ENCODE measurements at regions not wholly inside any gene's neighbourhood (a gene's known extent, or its start where the extent isn't known, plus 50 kb on each side); places are given as distances from the start of the nearest gene placed in this dataset.

DNA sequence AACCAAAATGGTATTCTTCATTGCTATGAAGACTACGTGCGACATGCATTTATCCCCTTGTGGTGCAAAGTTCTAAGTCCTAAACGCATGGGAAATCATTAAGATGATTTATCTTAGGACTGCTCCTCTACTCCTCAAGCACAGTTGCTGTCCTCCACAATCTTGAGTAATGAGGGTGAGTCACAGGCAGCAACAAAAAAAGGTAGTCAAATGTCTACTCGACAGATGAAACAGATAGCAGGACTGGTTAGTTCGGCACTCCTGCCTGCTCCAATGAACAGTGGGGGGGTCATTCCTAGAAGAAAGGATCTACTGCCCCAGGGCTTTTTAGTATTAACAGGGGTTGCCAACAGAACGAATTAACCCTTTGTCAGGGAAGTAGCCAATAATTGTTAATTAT lies 233.7 kb upstream of the FGF13 start:
- no peak for DNase-seq (ENCODE audit: low read depth, low spot score)
- in situ Hi-C loops (cut with HindIII; ENCODE audit: low sequenced_read_pairs), result no loop called here
- no peak overlapping the region for H3K4me3 ChIP-seq (ENCODE audit: low read depth, low read length)
- TF ChIP-seq CTCF (IDR thresholded peaks at IDR 0.05; ENCODE audit: low read depth, low read length), result no peak

DNA sequence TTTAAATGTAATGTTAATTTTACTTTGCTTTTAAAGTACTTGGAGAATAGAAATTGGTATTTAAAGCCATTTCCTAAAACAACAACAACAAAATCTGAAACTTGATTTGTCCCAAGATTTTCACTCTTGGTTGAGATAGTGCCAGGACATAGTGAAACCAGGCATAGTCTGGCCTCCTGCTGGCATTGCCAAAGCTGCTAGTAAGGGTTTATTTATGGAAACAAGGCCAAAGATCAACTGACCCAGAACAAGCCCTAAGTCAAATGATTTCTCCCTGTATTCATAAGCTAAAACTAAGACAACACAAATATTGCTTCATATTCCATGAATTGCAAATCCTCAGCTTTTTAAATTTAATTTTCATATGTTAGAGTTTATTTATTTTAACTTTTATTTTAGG lies 227.5 kb upstream of the FGF13 start:
- no peak overlapping the region for H3K4me3 ChIP-seq (ENCODE audit: low read depth, low read length)
- in situ Hi-C loops (cut with HindIII; ENCODE audit: low sequenced_read_pairs), result no loop called here
- no peak for DNase-seq (ENCODE audit: low read depth, low spot score)
- TF ChIP-seq CTCF (IDR thresholded peaks at IDR 0.05; ENCODE audit: low read depth, low read length), result no peak

DNA sequence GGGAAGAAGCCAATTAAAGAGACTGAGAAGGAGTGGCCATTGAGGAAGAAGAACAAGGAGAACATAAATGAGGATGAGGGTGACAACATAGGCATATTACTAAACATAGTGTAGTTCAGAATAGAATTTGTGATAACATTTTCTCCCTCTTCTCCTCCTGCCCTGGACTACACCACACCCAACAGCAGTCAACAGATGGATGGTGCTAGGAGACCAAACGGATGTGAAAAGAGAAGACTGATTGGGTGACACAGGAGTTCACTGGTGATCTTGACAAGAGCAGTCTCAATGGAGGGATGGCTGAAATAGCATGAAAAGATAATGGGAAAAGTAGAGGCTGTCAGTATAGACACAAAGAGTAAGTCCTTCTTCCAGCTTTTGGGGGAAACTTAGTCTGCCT lies 226.5 kb upstream of the FGF13 start:
- in situ Hi-C loops (cut with HindIII; ENCODE audit: low sequenced_read_pairs), result no loop called here
- no peak for TF ChIP-seq CTCF (IDR thresholded peaks at IDR 0.05; ENCODE audit: low read depth, low read length)
- no peak overlapping the region for H3K4me3 ChIP-seq (ENCODE audit: low read depth, low read length)
- no peak for DNase-seq (ENCODE audit: low read depth, low spot score)

DNA sequence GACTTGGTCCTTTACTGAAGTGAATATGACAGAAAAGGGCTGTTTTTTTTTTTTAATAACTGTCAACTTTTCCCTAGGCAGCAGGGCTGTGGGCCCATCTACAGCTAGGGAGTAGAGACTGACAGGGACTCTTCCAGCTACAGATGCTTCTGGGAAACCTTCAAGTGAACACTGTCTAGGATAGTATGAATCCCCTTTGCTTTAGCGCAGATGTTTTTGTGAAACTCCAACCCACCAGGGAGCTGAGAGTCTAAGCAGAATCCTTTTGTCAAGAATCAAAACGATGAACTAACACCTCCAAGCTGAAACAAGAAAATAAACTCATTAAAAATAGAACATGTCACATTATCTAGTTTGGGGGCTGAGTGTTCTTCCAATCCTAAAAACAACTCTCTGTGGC lies 219.7 kb upstream of the FGF13 start:
- DNase-seq (ENCODE audit: low read depth, low spot score), result no peak
- no peak for TF ChIP-seq CTCF (IDR thresholded peaks at IDR 0.05; ENCODE audit: low read depth, low read length)
- in situ Hi-C loops (cut with HindIII; ENCODE audit: low sequenced_read_pairs), result no loop called here
- no peak overlapping the region for H3K4me3 ChIP-seq (ENCODE audit: low read depth, low read length)

DNA sequence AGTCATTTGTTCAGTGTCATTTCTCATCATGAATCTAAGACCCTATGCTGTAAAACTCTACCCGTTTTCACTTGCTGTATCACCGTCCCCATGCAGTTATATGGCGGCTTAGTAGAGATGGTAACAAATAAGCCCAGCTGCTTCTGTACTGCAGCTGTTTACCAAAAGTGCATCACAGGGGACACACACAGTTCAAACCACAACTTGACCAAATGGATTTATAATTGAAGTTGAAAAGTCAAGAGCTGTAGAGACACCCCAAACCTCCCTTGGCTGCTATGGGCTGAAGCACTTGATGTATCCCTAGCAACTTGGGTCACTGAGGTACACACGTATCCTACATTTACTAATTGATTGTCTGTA lies 219.0 kb upstream of the FGF13 start:
- no peak for TF ChIP-seq CTCF (IDR thresholded peaks at IDR 0.05; ENCODE audit: low read depth, low read length)
- H3K4me3 ChIP-seq (ENCODE audit: low read depth, low read length), result no peak overlapping the region
- in situ Hi-C loops (cut with HindIII; ENCODE audit: low sequenced_read_pairs), result no loop called here
- DNase-seq (ENCODE audit: low read depth, low spot score), result no peak

DNA sequence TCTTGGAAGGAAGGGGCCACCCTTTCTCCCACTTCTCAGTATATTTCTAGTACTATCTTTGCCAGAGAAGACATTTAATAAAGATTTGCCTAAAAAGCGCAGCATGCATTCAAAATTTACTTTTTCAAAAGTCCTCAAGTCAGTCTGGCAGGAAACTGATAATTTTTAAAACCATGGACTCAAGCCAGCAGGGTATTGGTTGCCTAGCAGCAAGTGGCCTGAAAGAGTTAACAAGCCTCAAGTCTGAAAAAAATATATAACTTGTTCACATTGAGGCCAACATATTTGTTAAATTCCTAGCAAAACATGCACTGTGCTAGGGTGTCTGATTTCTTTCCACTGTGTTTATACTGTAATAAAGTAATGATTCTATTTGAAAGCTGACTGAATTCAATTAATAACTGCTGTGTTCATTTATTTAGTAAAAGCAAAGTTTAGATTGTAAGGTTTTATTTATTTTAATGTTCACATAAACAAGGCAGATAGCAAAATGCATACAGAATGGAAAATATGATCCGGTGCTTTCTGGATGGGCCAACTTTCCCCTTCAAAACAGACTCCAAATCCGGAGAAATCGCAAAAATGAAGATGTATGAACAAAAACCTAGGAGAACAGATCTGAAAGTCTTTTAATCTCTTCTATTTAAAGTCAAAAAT lies 218.5 kb upstream of the FGF13 start:
- TF ChIP-seq CTCF (IDR thresholded peaks at IDR 0.05; ENCODE audit: low read depth, low read length), result no peak
- H3K4me3 ChIP-seq (ENCODE audit: low read depth, low read length), result no peak overlapping the region
- in situ Hi-C loops (cut with HindIII; ENCODE audit: low sequenced_read_pairs), result no loop called here
- DNase-seq (ENCODE audit: low read depth, low spot score), result no peak

Measured in astrocyte of the spinal cord (primary cell).